ENCODE measurements at regions not wholly inside any gene's neighbourhood (a gene's known extent, or its start where the extent isn't known, plus 50 kb on each side); places are given as distances from the start of the nearest gene placed in this dataset.

GRCh38 chr6:112990971-112991370, 643.8 kb downstream of the RFPL4B start:
- ChIA-PET POLR2A (no interaction called here), RAD21 (ENCODE audit: low non-redundant PET in 1 of 2, low total read pairs in 2 of 2, uncharacterized antibody in 2 of 2, unreplicated experiment in 2 of 2) (no interaction called here), CTCF (no interaction called here)
- no TSS peak for BruUV-seq (replicated peaks)
- no peak overlapping the region for H3K9ac ChIP-seq (ENCODE audit: low read length)
- H3K4me1 ChIP-seq (ENCODE audit: control insufficient read depth in 1 of 2, insufficient read depth in 2 of 2, low read length in 2 of 2), result no peaks in the 10 kb centered on the region
- no peaks in the 10 kb centered on the region for H3K79me2 ChIP-seq (ENCODE audit: insufficient read depth, low read length)
- no peak for DNase-seq (ENCODE audit: low read depth, low spot score)
- H3K9me3 ChIP-seq (ENCODE audit: control insufficient read depth in 1 of 2, insufficient read depth in 1 of 2, low read depth in 1 of 2, low read length in 2 of 2), result no peaks in the 10 kb centered on the region
- no peak overlapping the region for H3K27ac ChIP-seq (ENCODE audit: low read depth, low read length)
- H2AFZ ChIP-seq (ENCODE audit: low read depth, low read length, poor library complexity, severe bottlenecking), result no peak overlapping the region
- no peak overlapping the region for H3K4me3 ChIP-seq (replicated peaks in 1 of 2; ENCODE audit: low read depth in 1 of 2, low read length in 2 of 2)
- H3K9me2 ChIP-seq (ENCODE audit: insufficient read depth), result no peaks in the 10 kb centered on the region
- intact Hi-C loops (cut with micrococcal nuclease), result no loop called here
- H3K36me3 ChIP-seq (ENCODE audit: control insufficient read depth in 1 of 2, insufficient read depth in 2 of 2, low read length in 2 of 2), result no peaks in the 10 kb centered on the region
- no peak for TF ChIP-seq EGR1 (IDR thresholded peaks at IDR 0.05; ENCODE audit: low read depth)
- TF ChIP-seq FOSL1 (IDR thresholded peaks at IDR 0.05; ENCODE audit: low read depth), result no peak
- TF ChIP-seq SIN3A (IDR thresholded peaks at IDR 0.05; ENCODE audit: low read depth), result no peak
- no peak for TF ChIP-seq CEBPB (IDR thresholded peaks at IDR 0.05; ENCODE audit: low read depth)
- no peak for TF ChIP-seq EZH2phosphoT487 (IDR thresholded peaks at IDR 0.05; ENCODE audit: borderline replicate concordance)
- TF ChIP-seq TCF7L2 (IDR thresholded peaks at IDR 0.05; ENCODE audit: borderline replicate concordance, extremely low read depth, insufficient read depth, insufficient read length), result no peak
- TF ChIP-seq CTCF (IDR thresholded peaks at IDR 0.05 in 2 of 3, conservative IDR thresholded peaks at IDR 0.05 in 1 of 3; ENCODE audit: borderline replicate concordance in 1 of 3, insufficient read depth in 1 of 3, low read depth in 2 of 3, low read length in 2 of 3), result no peak
- no peak for TF ChIP-seq ZFX (IDR thresholded peaks at IDR 0.05)
- TF ChIP-seq ZBTB33 (IDR thresholded peaks at IDR 0.05; ENCODE audit: extremely low read depth, insufficient replicate concordance, low read length), result no peak
- TF ChIP-seq YY1 (IDR thresholded peaks at IDR 0.05; ENCODE audit: extremely low read depth, insufficient replicate concordance, low read depth, low read length), result no peak
- no peak overlapping the region for H3K4me2 ChIP-seq (ENCODE audit: low read length)
- H4K20me1 ChIP-seq (ENCODE audit: insufficient read depth), result no peaks in the 10 kb centered on the region
- no peak for ATAC-seq
- H3K27me3 ChIP-seq (ENCODE audit: insufficient read depth, low read length), result no peaks in the 10 kb centered on the region
